Mesenchymal stem cell (in vitro differentiated cells and primary cell): ENCODE measurements at regions not wholly inside any gene's neighbourhood (a gene's known extent, or its start where the extent isn't known, plus 50 kb on each side); places are given as distances from the start of the nearest gene placed in this dataset.
"Not testable (repeated sequence)": the region's sequence is repeated elsewhere in the genome, so short reads cannot be mapped to it uniquely, and the experiment has no call there.

ENCODE experiments used
- DNase-seq: peaks from one replicate; pipeline ENCODE4 v3.0.0-alpha.2; 2013
- H2AFZ ChIP-seq: one replicate; pipeline ENCODE4 v1.6.1; 2013; ENCODE audit warnings: low read depth, mild to moderate bottlenecking, control low read depth, inconsistent platforms, low read length, moderate library complexity
- H2AK5ac ChIP-seq: 2 replicates; pipeline ENCODE4 v1.6.1; 2013; ENCODE audit warnings: low read length, moderate library complexity, mild to moderate bottlenecking, inconsistent platforms; ENCODE audit not compliant: severe bottlenecking
- H2BK120ac ChIP-seq: one replicate; pipeline ENCODE4 v1.6.1; 2013; ENCODE audit warnings: low read depth, mild to moderate bottlenecking, inconsistent platforms, low read length, moderate library complexity
- H2BK12ac ChIP-seq, 2 experiments: one replicate each; pipeline ENCODE4 v1.6.1; 2013; ENCODE audit warnings: inconsistent platforms in 2 of 2, low read length in 2 of 2, mild to moderate bottlenecking in 2 of 2, moderate library complexity in 2 of 2, control low read depth in 1 of 2
- H2BK15ac ChIP-seq: one replicate; pipeline ENCODE4 v1.6.1; 2013; ENCODE audit warnings: mild to moderate bottlenecking, low read depth, inconsistent platforms; ENCODE audit not compliant: poor library complexity, severe bottlenecking
- H2BK5ac ChIP-seq: 2 replicates; pipeline ENCODE4 v1.6.1; 2013; ENCODE audit warnings: low read depth, mild to moderate bottlenecking, low read length, control low read depth, inconsistent platforms; ENCODE audit not compliant: poor library complexity, severe bottlenecking
- H3K14ac ChIP-seq, 2 experiments: one replicate each; pipeline ENCODE4 v1.6.1; 2013; ENCODE audit warnings: inconsistent platforms in 2 of 2, low read length in 2 of 2, control low read depth in 1 of 2, mild to moderate bottlenecking in 1 of 2, moderate library complexity in 1 of 2
- H3K18ac ChIP-seq, 2 experiments: one replicate each; pipeline ENCODE4 v1.6.1; 2013; ENCODE audit warnings: inconsistent platforms in 2 of 2, low read length in 2 of 2, control low read depth in 1 of 2, low read depth in 1 of 2, mild to moderate bottlenecking in 1 of 2
- H3K23ac ChIP-seq, 2 experiments: one replicate each; pipeline ENCODE4 v1.6.1; 2013; ENCODE audit warnings: inconsistent platforms in 2 of 2, low read length in 2 of 2, mild to moderate bottlenecking in 2 of 2, moderate library complexity in 2 of 2, control low read depth in 1 of 2
- H3K27ac ChIP-seq: 2 replicates; pipeline ENCODE4 v1.5.1; 2013; ENCODE audit warnings: mild to moderate bottlenecking, moderate library complexity, low read length, control low read depth, inconsistent platforms; ENCODE audit not compliant: poor library complexity, severe bottlenecking
- H3K27me3 ChIP-seq, 2 experiments: 2 replicates each; pipeline versions ENCODE4 v1.6.1 to v1.7.0; 2013; ENCODE audit warnings: low read length in 2 of 2, mild to moderate bottlenecking in 2 of 2, moderate library complexity in 2 of 2, control low read depth in 1 of 2, inconsistent platforms in 1 of 2; ENCODE audit not compliant: control insufficient read depth in 1 of 2, insufficient read depth in 1 of 2
- H3K36me3 ChIP-seq, 2 experiments: 2 replicates each; pipeline versions ENCODE4 v1.6.1 to v1.7.0; 2013; ENCODE audit warnings: low read length in 2 of 2, control low read depth in 1 of 2, inconsistent platforms in 1 of 2, low read depth in 1 of 2, mild to moderate bottlenecking in 1 of 2; ENCODE audit not compliant: insufficient read depth in 2 of 2, control insufficient read depth in 1 of 2
- H3K4ac ChIP-seq, 2 experiments: one replicate each; pipeline ENCODE4 v1.6.1; 2013; ENCODE audit warnings: inconsistent platforms in 2 of 2, low read length in 2 of 2, mild to moderate bottlenecking in 2 of 2, moderate library complexity in 2 of 2, control low read depth in 1 of 2, low read depth in 1 of 2
- H3K4me1 ChIP-seq: 2 replicates; pipeline ENCODE4 v1.6.1; 2013; ENCODE audit warnings: low read depth, low read length, control low read depth; ENCODE audit not compliant: control insufficient read depth, insufficient read depth
- H3K4me2 ChIP-seq: 2 replicates; pipeline ENCODE4 v1.6.1; 2013; ENCODE audit warnings: low read length, mild to moderate bottlenecking, inconsistent platforms; ENCODE audit not compliant: poor library complexity, severe bottlenecking
- H3K4me3 ChIP-seq, 2 experiments: 2 replicates each; pipeline versions ENCODE4 v1.5.1 to v1.7.0; 2013; ENCODE audit warnings: low read length in 2 of 2, mild to moderate bottlenecking in 2 of 2, control low read depth in 1 of 2, low read depth in 1 of 2; ENCODE audit not compliant: insufficient read depth in 1 of 2
- H3K79me1 ChIP-seq: replicated peaks from 2 replicates; pipeline ENCODE4 v1.6.1; 2013; ENCODE audit warnings: mild to moderate bottlenecking, control low read depth, low read length, inconsistent platforms; ENCODE audit not compliant: poor library complexity, severe bottlenecking
- H3K9ac ChIP-seq: 2 replicates; pipeline ENCODE4 v1.7.0; 2013; ENCODE audit warnings: mild to moderate bottlenecking, low read length, moderate library complexity
- H3K9me3 ChIP-seq: 2 replicates; pipeline ENCODE4 v1.7.0; 2013; ENCODE audit warnings: mild to moderate bottlenecking, low read length; ENCODE audit not compliant: control insufficient read depth
- H4K8ac ChIP-seq: one replicate; pipeline ENCODE4 v1.6.1; 2013; ENCODE audit warnings: inconsistent platforms, mild to moderate bottlenecking, low read length, moderate library complexity
- H4K91ac ChIP-seq: one replicate; pipeline ENCODE4 v1.6.1; 2013; ENCODE audit warnings: mild to moderate bottlenecking, low read length, inconsistent platforms
- WGBS: methylation state at CpG from one replicate; pipeline ENCODE4 v1.1.7; 2013; ENCODE audit warnings: mixed read lengths; 5-methylcytosine and 5-hydroxymethylcytosine counted together

DNA sequence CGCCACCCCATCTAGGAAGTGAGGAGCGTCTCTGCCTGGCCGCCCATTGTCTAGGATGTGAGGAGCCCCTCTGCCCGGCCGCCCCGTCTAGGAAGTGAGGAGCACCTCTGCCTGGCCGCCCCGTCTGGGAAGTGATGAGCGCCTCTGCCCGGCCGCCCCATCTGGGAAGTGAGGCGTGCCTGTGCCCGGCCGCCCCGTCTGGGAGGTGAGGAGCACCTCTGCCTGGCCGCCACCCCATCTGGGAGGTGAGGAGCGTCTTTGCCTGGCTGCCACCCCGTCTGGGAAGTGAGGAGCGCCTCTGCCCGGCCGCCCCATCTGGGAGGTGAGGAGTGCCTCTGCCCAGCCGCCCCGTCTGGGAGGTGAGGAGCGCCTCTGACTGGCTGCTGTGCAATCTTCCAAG lies 79.2 kb upstream of the ARMCX2 start:
- H3K4me3 ChIP-seq, H2BK15ac ChIP-seq, H3K4ac ChIP-seq, H4K8ac ChIP-seq, H3K36me3 ChIP-seq, H3K79me1 ChIP-seq, H4K91ac ChIP-seq, H3K23ac ChIP-seq, H2BK120ac ChIP-seq, H2AK5ac ChIP-seq, H2BK5ac ChIP-seq, H2BK12ac ChIP-seq, H3K14ac ChIP-seq, H2AFZ ChIP-seq, DNase-seq, H3K27ac ChIP-seq, H3K27me3 ChIP-seq, H3K4me1 ChIP-seq, H3K9ac ChIP-seq, H3K18ac ChIP-seq, H3K4me2 ChIP-seq, H3K9me3 ChIP-seq: not testable (repeated sequence)
- 95% methylated on average over 22 of the region's 24 CpGs for WGBS

DNA sequence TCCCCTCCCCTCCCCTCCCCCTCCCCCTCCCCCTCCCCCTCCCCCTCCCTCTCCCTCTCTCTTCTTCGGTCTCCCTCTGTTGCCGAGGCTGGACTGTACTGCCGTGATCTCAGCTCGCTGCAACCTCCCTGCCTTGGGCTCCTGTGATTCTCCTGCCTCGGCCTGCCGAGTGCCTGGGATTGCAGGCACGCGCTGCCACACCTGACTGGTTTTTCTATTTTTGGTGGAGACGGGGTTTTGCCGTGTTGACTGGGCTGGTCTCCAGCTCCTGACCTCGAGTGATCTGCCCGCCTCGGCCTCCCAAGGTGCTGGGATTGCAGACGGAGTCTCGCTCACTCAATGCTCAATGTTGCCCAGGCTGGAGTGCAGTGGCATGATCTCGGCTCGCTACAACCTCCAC lies 78.8 kb upstream of the ARMCX2 start:
- 75% methylated on average over 4 of the region's 17 CpGs for WGBS
- not testable (repeated sequence) for H3K4me1 ChIP-seq, H2BK5ac ChIP-seq

DNA sequence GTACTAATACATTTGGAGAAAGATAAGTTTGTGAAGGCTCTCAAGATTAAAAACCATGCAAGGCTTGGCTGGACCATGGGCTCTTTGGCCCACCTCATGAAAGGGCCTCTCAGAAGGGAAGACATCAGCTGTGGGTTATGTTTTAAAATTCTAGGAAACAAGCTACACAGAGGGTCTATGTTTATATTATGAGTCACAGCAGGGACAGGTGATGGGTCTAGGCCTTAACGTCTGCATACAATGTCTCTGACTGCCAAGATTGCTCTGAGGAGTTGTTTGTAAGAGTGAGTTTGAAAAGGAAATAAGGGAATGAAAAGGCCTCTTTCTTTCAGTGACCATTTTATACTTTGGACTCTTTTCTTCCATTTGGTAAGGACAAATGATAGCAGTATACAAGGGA lies 77.0 kb upstream of the ARMCX2 start:
- Histone ChIP-seq H3K4me3 (no peak overlapping the region), H2BK15ac (no peak overlapping the region), H3K18ac (no peak overlapping the region), H2BK5ac (no peak overlapping the region), H3K36me3 (no peaks in the 10 kb centered on the region), H3K14ac (no peak overlapping the region), H3K27me3 (peaks cover 0 to 7% of the 10 kb centered on the region in 2 experiments), H2AFZ (no peak overlapping the region), H2BK12ac (no peak overlapping the region), H3K79me1 (no peaks in the 10 kb centered on the region), H3K4me1 (no peaks in the 10 kb centered on the region), H2BK120ac (no peak overlapping the region), H4K91ac (no peak overlapping the region), H3K9me3 (no peaks in the 10 kb centered on the region), H2AK5ac (no peak overlapping the region), H3K27ac (no peak overlapping the region), H3K23ac (no peak overlapping the region), H3K4ac (no peak overlapping the region), H3K9ac (no peak overlapping the region), H4K8ac (no peak overlapping the region), H3K4me2 (no peak overlapping the region)
- WGBS: 0% methylated on average over 1 of the region's 1 CpG
- no peak for DNase-seq

More for the DNA sequence above, 78.8 kb upstream of the ARMCX2 start:
- H3K27ac ChIP-seq, H3K18ac ChIP-seq, H3K4me2 ChIP-seq, H3K23ac ChIP-seq, H3K79me1 ChIP-seq, H3K4me3 ChIP-seq, H3K27me3 ChIP-seq, DNase-seq, H3K9ac ChIP-seq, H3K36me3 ChIP-seq, H2BK120ac ChIP-seq, H3K4ac ChIP-seq, H3K14ac ChIP-seq, H3K9me3 ChIP-seq, H4K8ac ChIP-seq, H2AFZ ChIP-seq, H2AK5ac ChIP-seq, H4K91ac ChIP-seq, H2BK12ac ChIP-seq, H2BK15ac ChIP-seq: not testable (repeated sequence)

DNA sequence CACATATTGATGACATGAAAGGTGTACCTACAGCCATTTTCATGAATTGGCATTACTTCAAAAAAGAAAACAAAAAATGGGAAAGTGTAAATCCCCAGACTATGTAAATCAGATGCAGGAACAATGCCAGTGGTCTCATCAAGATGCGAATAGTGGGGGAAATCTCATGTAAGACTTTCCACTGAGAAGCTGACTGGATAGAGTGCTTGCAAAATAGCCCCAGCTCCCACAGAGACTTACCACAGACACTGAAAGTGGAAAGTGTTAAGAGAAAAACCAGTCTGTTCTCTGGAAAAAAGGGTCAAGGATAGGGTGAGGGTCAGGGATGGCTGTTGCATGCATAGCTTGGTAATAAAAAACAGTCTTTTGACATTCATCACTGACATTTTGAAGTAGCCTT lies 73.2 kb upstream of the ARMCX2 start:
- Histone ChIP-seq H2BK5ac (no peak overlapping the region), H3K4me1 (no peaks in the 10 kb centered on the region)
- no CpG with 5 or more reads among the region's 1 CpG for WGBS

More for the DNA sequence above, 73.2 kb upstream of the ARMCX2 start:
- H3K14ac ChIP-seq: no peak overlapping the region
- no peak overlapping the region for H4K91ac ChIP-seq
- no peak overlapping the region for H3K4me3 ChIP-seq
- H3K27me3 ChIP-seq: peaks cover 0 to 17% of the 10 kb centered on the region in 2 experiments
- H3K4ac ChIP-seq: no peak overlapping the region
- H2AK5ac ChIP-seq: no peak overlapping the region
- H3K18ac ChIP-seq: no peak overlapping the region
- H2BK120ac ChIP-seq: no peak overlapping the region
- H2AFZ ChIP-seq: no peak overlapping the region
- no peaks in the 10 kb centered on the region for H3K9me3 ChIP-seq
- no peak for DNase-seq
- no peaks in the 10 kb centered on the region for H3K79me1 ChIP-seq
- H2BK15ac ChIP-seq: no peak overlapping the region
- H3K27ac ChIP-seq: no peak overlapping the region
- H2BK12ac ChIP-seq: no peak overlapping the region
- no peak overlapping the region for H4K8ac ChIP-seq
- H3K4me2 ChIP-seq: no peak overlapping the region
- H3K9ac ChIP-seq: no peak overlapping the region
- no peaks in the 10 kb centered on the region for H3K36me3 ChIP-seq
- H3K23ac ChIP-seq: no peak overlapping the region
